GM12892 (cell line): ENCODE measurements at regions not wholly inside any gene's neighbourhood (a gene's known extent, or its start where the extent isn't known, plus 50 kb on each side); places are given as distances from the start of the nearest gene placed in this dataset.

Experiments used
- POLR2A ChIP-seq: IDR thresholded peaks from 2 replicates; pipeline ENCODE4 v1.6.1; 2011; ENCODE audit warnings: low read depth, low read length, control low read depth
- POLR2AphosphoS5 ChIP-seq: IDR thresholded peaks from 2 replicates; pipeline ENCODE4 v1.6.1; 2011; ENCODE audit warnings: low read depth, low read length, control low read depth
- TAF1 ChIP-seq: IDR thresholded peaks from 2 replicates; pipeline ENCODE4 v1.6.1; 2011; ENCODE audit warnings: low read depth, mild to moderate bottlenecking, control low read depth, low read length, borderline replicate concordance

DNA sequence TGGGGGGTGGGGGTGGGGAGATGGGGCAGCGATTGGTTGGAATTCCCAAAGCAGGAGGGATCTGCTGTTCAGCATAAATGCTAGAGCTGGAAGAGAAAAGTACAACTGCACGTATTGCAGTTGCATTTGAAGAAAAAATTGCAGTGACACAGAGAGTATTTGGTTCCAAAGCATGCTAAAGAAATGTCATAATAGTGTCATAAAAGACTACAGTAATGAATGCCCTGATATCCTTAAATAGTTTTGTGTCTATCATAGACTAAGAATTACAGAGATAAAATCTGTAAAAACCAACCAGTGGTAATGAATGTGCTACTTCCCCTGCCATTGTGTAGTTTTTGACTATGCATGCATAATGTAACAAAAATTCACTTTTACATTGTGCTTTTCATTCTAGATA lies 693.6 kb upstream of the SLC35B3 start:
- no peak for TF ChIP-seq POLR2AphosphoS5
- TF ChIP-seq TAF1 = no peak
- no peak for TF ChIP-seq POLR2A
